DMS53 treated with DMSO at 0.1 percent for 48 hours (cell line): ENCODE measurements at regions not wholly inside any gene's neighbourhood (a gene's known extent, or its start where the extent isn't known, plus 50 kb on each side); places are given as distances from the start of the nearest gene placed in this dataset.
A peak's percentile ranks its signal among the peaks of the same experiment; 100 is the strongest.
"Not testable (repeated sequence)": the region's sequence is repeated elsewhere in the genome, so short reads cannot be mapped to it uniquely, and the experiment has no call there.

Experiments
- DNase-seq: peaks from one replicate; lab custom pipeline; 2025; ENCODE audit not compliant: unreplicated experiment; lab: John Stamatoyannopoulos, UW

DNA sequence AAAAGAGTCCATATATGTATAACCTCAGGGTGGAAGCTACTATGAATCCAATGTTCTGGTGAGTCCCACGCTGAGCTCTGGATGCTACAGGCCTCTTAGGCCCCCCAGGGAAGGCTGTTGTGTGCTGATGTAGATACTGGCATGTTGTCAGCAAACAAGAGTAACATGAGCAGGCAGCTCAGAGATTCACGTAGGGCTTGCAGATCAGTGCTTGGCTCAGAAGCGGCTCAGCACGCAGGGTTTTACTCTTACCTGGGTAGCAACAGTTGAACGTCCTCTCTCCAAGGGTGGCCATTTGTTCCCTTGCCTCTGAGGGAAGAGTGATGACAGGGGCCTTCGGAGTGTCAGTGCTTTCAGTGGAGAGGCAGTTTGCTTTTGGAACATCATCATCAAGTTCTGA is 93.4 kb downstream of the ZFP64 start:
- no peak for DNase-seq

DNA sequence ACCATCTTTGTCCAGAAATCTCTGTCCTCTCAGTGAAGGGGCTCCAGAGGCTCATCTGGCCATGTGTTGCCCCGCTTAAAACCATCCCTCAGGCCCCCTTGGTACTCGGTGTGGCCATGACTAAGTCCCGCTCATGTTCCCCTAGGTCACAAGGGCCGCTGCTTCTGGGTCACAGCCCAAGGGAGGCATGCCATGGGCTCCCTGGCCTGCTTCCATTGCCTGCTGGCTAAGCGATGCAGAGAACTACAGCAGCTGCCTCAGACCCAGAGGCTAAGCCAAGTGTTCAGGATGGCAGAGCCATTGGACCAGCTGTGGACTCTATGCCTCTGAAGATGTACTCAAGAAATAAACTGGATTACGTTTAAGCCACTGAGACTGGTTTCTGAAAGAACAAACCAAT is 95.5 kb downstream of the ZFP64 start:
- no peak for DNase-seq

DNA sequence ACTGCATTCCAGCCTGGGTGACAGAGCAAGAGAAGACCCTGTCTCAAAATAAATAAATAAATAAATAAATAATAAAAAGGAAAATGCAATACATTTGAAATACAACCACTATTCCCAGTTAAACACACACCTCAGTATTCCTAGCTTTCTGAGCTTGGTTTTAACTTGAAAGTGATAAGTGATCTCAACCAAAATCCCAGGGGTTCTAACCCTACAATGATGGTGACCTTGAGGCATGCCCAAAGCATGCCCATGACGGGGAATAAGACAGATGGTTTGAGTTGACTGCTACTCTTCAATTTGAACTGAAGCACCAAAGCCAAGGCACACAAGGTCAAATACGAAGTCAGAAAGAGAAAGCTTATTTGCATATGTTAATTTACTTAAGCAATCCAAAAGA is 96.9 kb downstream of the ZFP64 start:
- DNase-seq = no peak

DNA sequence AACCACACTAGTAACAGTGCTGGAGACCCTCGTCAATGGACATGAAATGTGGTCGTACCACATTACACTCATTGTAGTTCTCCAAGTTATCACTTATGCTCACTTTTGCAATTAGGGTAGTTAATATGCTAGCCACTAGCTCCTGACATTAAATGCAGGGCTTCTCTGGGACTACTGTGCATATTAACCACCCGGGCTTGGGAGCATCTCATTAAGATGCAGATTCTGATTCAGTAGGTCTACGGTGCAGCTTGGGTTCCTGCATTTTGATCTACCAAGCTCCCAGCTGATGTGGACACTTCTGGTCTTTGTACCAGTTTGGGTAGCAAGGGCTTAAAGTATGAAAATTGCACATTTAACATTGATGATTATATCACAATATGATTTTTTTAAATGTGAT is 98.0 kb downstream of the ZFP64 start:
- DNase-seq = no peak

DNA sequence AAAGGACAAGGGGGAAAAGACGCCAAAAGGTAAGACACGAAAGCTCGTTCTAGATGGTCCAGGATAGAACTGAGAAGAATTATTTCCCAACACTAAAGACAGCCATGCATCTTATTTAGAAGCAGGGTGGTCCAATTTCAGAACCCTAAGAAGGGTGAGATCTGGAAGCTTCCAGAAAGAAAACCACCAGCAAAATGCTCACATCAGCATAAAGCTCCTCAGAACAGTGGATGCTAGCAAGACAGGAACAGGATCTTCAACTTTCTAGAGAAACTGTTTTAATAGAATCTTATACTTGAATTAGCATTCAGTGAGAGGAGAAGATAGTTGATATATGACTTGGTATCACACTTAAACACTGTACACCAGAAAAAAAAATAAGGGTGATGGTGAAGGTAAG is 101.5 kb downstream of the ZFP64 start:
- no peak for DNase-seq

DNA sequence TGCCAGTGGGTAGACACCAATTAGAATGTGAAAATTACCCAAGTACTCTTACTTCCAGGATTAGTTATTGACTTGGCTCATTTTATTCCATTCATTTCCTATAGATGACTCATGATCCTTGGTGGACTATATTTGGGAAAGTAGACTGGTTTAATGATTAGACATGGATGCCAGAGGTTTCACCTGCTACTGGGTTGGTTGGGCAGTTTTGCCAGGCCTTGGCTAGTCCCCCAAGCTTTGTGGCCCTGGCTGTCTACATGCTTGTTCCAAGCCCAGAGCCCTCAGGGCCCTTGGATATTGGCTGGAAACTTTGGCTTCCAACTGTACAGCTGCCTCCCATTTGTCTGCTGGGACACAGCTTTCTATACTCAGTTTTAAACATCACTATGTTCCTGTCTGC is 104.1 kb downstream of the ZFP64 start:
- no peak for DNase-seq

DNA sequence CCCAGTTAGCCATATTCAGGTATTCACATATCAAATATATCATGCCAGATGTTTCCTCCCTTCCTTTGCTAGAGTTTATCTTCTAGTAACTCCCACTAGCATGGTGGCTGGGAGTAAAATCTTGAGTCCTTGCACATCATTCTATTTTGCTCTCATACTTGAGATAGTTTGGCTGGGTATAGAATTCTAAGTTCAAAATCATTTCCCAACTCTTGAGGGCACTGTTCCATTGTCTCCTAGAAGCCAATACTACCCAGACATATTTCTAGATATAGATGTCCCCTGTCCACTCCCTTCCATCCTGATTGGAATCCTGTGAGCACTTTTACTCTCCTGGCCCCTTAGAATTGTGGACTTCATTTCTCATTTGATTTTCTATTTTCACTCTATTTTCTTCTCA is 104.7 kb downstream of the ZFP64 start:
- no peak for DNase-seq

DNA sequence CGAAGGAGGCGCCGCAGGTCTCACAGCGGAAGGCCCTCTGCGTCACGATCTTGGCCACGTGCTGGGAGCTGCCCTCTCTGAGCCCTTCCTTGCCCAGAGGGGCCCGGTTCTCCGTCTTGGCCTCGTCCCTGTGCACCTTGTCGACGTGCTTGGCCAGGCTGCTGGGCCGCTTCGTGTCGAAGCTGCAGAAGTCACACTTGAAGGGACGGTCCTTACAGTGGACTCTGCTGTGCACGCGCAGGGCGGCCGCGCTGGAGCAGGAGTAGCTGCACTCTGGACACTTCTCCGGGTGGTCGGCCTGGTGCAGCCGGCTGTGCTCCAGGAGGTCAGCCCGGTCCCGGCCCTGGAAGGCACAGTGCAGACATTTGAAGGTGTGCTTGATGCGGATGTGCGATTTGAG is 106.9 kb downstream of the ZFP64 start:
- no peak for DNase-seq

DNA sequence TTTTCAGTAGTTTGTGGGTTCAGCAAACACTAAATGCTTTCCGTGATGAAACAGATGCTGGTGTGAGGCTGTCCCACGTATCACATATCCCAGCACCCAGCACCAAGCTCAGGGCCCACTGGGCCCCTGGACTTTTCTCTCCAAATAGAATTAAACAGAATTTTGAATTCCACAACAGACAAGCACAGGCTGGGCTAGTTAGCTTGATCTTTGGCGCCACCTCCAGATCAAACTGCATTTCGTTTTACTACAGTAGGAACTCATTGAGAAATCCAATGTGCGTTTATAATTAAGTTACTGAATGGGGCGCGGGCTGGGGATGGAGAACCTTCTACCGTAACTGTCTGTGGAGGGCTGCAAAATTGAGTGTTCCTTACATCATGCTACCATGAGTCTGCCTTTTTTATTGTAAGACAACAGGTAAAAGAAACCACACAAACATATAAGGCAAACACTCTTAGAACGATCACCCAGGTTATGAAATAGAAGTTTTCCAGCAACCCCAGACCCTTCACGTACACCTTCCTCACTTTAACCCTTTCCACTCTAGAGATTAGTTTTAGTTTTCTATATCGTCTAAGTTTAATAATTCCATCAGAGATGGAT is 107.8 kb downstream of the ZFP64 start:
- peak; percentile 16 for DNase-seq

DNA sequence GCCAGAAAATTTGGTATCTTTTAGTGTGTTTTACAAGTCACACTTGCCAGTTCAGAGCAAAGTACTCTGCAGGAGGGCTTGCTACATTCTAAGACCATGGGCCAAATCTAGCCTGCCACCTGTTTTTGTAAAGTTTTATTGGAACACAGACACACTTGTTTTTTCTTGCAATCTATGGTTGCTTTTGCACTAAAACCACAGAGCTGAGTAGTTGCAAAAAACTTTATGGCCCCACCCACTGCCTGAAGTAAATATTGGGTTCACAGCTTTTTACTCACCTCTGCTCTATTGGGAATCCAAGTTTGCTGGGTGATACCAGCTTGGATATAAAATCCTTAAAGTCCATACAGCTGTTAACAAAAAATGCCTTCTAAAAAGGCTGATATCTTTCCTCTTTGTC is 109.0 kb downstream of the ZFP64 start:
- DNase-seq = no peak

DNA sequence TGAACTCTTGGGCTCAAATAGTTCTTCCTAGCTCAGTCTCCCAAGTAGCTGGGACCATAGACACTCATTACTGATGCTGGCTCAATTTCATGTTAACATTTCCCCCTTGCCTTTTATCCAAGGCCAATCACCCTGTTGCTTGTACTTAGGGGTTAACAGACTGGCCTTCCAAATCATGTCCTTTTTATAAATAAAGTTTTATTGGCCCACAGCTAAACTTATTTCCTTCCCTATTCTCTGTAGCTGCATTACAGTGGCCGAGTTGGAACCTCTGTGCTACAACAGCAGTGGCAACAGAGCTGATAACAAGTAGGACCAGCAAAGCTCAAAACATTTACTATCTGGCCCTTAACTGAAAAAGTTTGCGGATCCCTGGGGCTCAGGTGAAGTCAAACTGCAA is 109.8 kb downstream of the ZFP64 start:
- no peak for DNase-seq

DNA sequence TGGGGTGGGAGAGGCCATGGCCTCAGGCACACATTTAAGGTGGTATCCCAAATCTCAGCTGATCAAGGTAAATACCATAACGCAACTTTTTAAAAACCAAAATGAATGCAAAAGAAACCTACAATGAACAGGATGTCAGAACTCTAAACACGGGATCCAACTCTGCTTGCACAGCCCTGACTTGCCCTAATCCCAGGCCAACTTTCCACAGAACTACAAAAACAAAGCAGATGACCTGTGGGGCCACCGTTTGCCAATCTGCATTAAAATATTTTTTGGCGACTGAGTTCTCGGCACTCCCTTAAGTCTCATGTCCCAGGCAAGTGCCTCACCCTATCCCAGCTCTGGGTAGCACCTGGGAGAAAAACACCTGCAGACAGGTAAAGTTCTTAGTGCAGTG is 110.5 kb downstream of the ZFP64 start:
- no peak for DNase-seq

DNA sequence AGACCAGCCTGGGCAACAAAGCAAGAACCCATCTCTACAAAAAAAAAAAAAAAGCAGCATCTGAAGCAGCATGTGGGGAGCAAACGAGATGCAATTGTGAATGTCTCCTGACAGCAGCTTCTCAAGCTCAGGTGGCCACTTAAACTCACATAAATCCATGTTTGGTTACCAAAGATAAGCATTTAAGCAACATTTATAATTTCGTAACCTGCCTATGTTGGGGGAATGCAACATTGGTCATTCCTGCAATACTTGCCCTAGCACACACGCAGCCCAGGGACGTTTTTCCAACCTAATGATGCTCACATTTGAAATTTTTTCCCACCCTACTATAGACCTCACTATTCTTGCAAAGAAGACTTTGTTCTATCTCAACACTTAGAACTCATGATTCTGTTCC is 113.3 kb downstream of the ZFP64 start:
- no peak for DNase-seq

DNA sequence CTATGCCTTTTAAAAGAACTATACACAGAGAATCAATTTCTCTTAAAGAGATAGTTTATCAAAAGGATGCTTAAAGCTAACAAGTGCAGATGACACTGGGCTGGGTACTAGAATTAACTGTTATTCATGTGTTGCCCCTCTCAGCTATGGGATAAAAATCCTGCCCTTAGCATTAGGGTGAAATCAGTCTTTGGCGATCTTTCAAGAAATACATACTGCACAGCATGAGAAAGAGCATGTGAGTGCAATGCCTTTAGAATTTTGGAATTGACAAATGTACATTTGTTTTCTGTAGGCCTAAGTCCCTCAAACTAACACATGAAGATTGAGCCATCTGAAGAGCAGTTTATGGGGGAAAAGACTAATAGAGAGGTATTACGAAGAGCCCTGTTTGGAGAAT is 115.4 kb downstream of the ZFP64 start:
- DNase-seq = no peak

DNA sequence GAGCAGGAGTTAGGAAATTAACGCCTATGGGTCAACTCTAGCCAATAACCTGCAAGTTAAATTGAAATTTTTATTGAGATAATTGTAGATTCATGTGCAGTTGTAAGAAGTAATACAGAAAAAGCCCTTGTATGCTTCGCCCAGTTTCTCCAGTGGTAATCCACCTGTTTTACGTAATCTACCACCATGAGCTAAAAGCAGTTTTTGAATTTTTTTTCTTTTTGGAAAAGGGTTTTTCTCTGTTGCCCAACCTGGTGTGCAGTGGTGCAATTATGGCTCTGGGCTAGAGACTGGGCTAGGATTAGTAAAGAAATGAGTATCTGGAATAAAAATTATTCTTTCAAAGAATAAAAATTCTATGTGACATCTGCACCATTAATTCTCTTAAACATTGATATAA is 116.2 kb downstream of the ZFP64 start:
- no peak for DNase-seq

DNA sequence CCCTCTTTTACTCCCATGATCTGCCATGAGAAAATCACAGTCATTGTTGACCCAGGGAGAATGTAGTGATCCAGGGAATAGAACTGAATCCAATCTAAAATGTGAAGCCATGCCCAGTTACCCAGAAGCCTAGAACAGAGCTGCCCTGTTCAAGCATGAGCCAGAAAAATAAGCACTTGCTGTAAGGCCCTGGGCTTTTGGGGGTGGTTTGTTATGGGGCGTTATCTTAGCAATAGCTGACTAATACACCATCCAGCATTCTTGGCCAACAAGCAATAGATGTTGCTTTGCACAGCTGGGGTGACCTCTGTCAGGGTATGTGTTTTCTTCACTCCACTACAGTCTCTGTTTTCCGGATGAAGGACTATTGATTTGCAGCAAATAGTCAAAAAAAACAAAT is 120.4 kb downstream of the ZFP64 start:
- no peak for DNase-seq

DNA sequence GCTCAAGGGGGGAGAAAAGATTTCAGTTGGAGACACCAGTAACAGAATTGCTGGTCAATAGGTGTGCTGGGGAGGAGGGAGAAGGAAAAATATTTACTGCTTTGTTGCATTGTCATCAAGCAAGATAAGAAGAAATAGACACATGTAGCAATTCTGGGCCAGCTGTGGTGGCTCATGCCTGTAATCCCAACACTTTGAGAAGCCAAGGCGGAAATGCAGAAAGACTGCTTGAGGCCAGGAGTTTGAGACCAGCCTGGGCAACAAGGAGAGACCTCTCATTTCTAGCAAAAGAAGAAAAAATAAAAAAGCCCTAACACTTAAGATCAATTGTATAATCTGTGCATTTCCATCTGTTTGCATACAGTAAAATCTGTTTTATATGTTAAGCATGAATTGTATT is 126.6 kb downstream of the ZFP64 start:
- DNase-seq = no peak

DNA sequence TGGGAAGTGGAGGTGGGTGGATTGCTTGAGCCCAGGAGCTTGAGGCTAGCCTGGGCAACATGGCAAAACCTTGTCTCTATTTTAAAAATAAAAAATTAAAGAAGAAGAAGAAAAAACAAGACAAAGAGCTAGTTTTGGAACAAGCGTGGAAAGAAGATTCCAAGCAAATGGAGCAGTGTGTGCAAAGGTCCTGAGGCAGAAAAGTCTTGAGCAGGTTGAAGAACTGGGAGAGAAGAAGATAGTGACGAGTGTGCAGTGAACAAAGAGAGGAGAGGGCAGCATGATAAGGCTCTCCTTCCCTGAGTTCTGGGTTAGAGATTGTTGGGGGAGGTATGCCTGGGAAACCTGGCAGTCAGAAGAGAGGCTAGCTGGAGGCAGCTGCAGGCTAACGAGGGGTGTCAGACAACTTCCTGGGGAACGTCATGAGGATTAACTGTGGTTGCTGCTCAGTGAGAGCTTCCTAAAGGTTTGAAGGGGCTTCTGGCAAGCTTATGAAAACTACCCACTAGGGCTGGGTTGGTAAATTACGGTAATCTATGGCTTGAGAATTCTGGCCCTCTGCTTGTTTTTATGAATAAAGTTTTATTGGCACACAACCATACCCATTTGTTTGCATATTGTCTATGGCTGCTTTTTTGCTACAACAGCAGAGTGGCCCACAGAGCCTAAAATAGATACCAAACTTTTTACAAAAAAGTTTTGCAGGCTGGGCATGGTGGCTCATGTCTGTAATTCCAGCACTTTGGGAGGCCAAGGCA is 128.9 kb downstream of the ZFP64 start:
- DNase-seq = no peak

DNA sequence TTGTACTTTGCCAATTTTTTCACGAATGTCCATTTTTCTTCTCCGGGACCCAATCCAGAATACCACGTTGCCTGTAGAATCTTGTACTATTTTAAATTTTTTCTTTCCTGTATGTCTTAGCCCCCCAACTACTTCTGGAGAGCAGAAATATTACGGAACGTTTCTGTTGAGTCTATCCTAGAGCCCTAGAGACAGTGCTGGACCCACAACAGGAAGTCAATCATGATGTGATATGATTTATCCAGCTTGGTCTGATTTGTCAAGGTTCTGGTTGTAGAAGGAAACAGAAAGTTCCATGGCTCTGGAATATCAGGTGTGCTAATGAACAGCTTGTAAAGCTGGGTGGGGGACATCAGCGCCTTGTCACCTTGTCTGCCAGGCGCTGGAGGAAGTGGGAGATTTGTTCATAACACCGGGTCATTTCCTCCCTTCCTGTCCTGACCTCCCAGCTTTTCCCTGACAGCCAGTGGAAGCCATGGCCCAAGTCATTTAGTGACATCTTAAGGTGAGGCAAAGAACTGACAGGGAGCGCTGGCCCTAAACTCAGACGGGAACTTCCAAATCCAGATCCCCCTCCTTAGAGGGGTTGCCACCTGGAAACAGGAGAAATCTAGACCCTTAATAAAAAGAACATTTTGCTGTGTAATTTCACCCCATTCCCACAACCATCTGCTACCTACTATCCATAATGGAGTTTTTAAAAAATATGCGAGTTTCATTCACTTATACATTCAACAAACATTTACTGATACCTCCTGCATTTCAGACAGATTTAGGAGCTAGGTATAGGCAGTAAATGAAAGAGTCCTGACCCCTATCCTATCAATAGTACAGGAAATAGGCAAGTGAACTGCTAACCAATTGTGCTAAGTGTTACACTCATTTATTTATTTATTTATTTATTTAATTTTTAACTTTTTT is 130.5 kb downstream of the ZFP64 start:
- no peak for DNase-seq

DNA sequence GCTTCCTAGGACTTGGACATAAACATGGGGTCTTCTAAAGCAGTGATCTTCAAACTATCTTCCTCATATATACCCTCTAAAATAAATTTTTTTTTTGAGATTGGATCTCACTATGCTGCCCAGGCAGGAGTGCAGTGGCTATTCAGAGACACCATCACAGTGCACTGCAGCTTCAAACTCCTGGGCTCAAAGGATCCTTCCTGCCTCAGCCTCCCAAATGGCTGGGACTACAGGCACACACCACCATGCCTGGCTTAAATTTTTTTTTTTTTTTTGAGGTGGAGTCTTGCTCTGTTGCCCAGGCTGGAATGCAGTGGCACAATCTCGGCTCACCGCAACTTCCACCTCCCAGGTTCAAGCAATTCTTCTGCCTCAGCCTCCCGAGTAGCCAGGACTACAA is 134.4 kb downstream of the ZFP64 start:
- DNase-seq = not testable (repeated sequence)

DNA sequence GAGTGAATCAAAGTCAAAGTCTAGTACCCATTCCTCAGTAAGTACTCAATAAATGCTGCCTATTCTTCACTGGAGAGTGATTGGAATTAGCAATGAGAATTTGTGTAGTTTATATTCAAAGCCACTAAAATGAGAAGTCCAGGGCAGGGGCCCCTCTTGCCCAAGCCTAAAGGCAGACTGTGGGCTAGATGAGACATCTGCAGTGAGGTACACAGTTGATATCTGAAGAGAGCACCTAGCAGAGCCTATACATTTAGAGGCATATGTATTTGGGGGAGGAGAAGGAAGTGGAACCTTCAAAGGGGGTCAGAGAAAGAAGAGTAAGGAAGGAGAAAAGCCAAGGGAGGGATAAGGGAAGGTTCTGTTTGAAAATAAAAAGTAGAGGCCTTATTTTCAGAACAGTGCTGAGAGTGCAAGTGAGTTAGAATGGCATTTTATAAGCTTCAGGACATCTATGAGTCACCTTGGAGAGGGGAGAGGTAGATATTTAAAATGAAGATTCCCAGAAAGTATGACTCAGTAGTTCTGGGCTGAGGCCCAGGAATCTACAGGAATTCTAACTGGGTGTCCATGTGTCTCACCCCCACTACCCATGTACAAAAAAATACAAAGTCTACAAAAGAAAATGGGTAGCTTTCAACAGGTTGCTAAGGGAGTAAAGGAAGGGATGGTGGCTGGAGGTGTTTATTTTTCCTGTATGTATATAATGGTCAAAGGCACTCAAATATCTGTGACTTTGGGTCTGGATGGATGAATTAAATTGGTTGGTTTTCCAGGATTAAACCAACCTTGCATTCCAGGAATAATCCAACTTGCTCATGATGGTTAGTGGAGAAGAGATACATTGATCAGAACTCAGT is 135.1 kb downstream of the ZFP64 start:
- no peak for DNase-seq
